Neural cell (in vitro differentiated cells): ENCODE measurements at regions not wholly inside any gene's neighbourhood (a gene's known extent, or its start where the extent isn't known, plus 50 kb on each side); places are given as distances from the start of the nearest gene placed in this dataset.

Source experiments
- CTCF ChIP-seq: fragments of 450-650 bp; IDR thresholded peaks from 2 replicates; pipeline ENCODE4 v1.5.1; 2014; ENCODE audit warnings: antibody characterized with exemption, mild to moderate bottlenecking, moderate library complexity; ENCODE audit not compliant: poor library complexity, severe bottlenecking
- EP300 ChIP-seq: fragments of 450-650 bp; conservative IDR thresholded peaks from 2 replicates; pipeline ENCODE4 v1.6.1; 2014; ENCODE audit warnings: antibody characterized with exemption, mild to moderate bottlenecking, moderate library complexity; ENCODE audit not compliant: poor library complexity, severe bottlenecking
- EZH2 ChIP-seq: fragments of 200-600, 300-800 bp; shearing (Covaris generic), sonication (generic); IDR thresholded peaks from 2 replicates; pipeline ENCODE4 v1.6.1; 2014; ENCODE audit warnings: antibody characterized with exemption, low read length, borderline replicate concordance, mild to moderate bottlenecking; ENCODE audit not compliant: insufficient read depth, poor library complexity, severe bottlenecking
- MXI1 ChIP-seq: fragments of 450-650 bp; conservative IDR thresholded peaks from 2 replicates; pipeline ENCODE4 v1.6.1; 2014; ENCODE audit warnings: antibody characterized with exemption, mild to moderate bottlenecking; ENCODE audit not compliant: poor library complexity, severe bottlenecking
- POLR2AphosphoS5 ChIP-seq: IDR thresholded peaks from 2 replicates; pipeline ENCODE4 v1.6.1; 2012
- RAD21 ChIP-seq: fragments of 450-650 bp; conservative IDR thresholded peaks from 2 replicates; pipeline ENCODE4 v1.6.1; 2014; ENCODE audit warnings: antibody characterized with exemption, mild to moderate bottlenecking, moderate library complexity
- REST ChIP-seq: IDR thresholded peaks from 2 replicates; pipeline ENCODE4 v1.6.1; 2012; ENCODE audit warnings: borderline replicate concordance
- SMC3 ChIP-seq: fragments of 450-650 bp; conservative IDR thresholded peaks from 2 replicates; pipeline ENCODE4 v1.6.1; 2014; ENCODE audit warnings: antibody characterized with exemption, mild to moderate bottlenecking, moderate library complexity; ENCODE audit not compliant: poor library complexity
- TAF1 ChIP-seq: IDR thresholded peaks from 2 replicates; pipeline ENCODE4 v1.6.1; 2012; ENCODE audit warnings: low read depth

GRCh38 chr22:49328118-49328475 lies 499.6 kb downstream of the BRD1 start:
- TF ChIP-seq REST (no peak), EP300 (no peak), POLR2AphosphoS5 (no peak), CTCF (no peak), MXI1 (no peak), TAF1 (no peak), RAD21 (no peak), EZH2 (no peak), SMC3 (no peak)
